ENCODE measurements at regions not wholly inside any gene's neighbourhood (a gene's known extent, or its start where the extent isn't known, plus 50 kb on each side); places are given as distances from the start of the nearest gene placed in this dataset.

DNA sequence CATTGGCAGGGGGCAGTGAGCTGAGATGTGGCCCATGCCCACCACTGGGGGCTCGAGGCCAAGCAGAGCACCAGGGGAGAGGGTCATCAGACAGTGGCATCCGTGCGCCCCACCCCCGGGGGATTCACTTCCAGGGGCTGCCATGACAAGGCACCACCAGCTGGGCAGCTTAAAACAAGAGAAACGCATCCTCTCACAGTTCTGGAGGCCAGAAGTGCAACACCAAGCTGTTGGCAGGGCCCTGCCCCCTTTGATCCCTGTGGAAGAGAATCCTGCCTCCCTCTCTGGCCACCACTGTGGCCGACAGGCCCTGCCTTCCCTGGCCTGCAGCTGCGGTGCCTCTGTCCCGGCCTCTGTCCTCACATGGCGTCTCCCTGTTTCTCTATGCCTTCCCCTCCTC lies 187.7 kb upstream of the ID2 start:
- Histone ChIP-seq H3K9me3 (ENCODE audit: control insufficient read depth, insufficient read depth, low read depth, low read length) (no peaks in the 10 kb centered on the region), H3K27ac (ENCODE audit: extremely low read depth, low read depth, low read length) (no peak overlapping the region), H3K4me3 (ENCODE audit: low read depth, low read length) (no peak overlapping the region), H3K4me1 (ENCODE audit: control insufficient read depth, insufficient read depth, low read length) (no peaks in the 10 kb centered on the region), H3K36me3 (ENCODE audit: control insufficient read depth in 2 of 2, insufficient read depth in 1 of 2, low read length in 2 of 2) (no peaks in the 10 kb centered on the region)
- TF ChIP-seq GLIS2 (tag by site-specific recombination; IDR thresholded peaks at IDR 0.05) (no peak), ZNF777 (tag by site-specific recombination; IDR thresholded peaks at IDR 0.05; ENCODE audit: borderline replicate concordance) (no peak)
- CTCF ChIA-PET, result interaction anchor here (0.7 kb wide), 1 partner anchor 199 kb away, joined by 4 read pairs; no protein-coding TSS in a partner anchor
- POLR2A ChIA-PET, result interaction anchor here (1.2 kb wide), 1 partner anchor 188 kb away, joined by 3 read pairs; the partner anchor contains the start of gene ID2

GRCh38 chr2:8494589-8494988 lies 187.3 kb upstream of the ID2 start:
- Histone ChIP-seq H3K36me3 (ENCODE audit: control insufficient read depth in 2 of 2, insufficient read depth in 1 of 2, low read length in 2 of 2) (no peaks in the 10 kb centered on the region), H3K9me3 (ENCODE audit: control insufficient read depth, insufficient read depth, low read depth, low read length) (no peaks in the 10 kb centered on the region), H3K27ac (ENCODE audit: extremely low read depth, low read depth, low read length) (no peak overlapping the region), H3K4me1 (ENCODE audit: control insufficient read depth, insufficient read depth, low read length) (no peaks in the 10 kb centered on the region), H3K4me3 (ENCODE audit: low read depth, low read length) (no peak overlapping the region)
- ChIA-PET CTCF (no interaction called here), POLR2A (interaction anchor here (1.2 kb wide), 1 partner anchor 188 kb away, joined by 3 read pairs; the partner anchor contains the start of gene ID2)
- TF ChIP-seq, protein P1, sequence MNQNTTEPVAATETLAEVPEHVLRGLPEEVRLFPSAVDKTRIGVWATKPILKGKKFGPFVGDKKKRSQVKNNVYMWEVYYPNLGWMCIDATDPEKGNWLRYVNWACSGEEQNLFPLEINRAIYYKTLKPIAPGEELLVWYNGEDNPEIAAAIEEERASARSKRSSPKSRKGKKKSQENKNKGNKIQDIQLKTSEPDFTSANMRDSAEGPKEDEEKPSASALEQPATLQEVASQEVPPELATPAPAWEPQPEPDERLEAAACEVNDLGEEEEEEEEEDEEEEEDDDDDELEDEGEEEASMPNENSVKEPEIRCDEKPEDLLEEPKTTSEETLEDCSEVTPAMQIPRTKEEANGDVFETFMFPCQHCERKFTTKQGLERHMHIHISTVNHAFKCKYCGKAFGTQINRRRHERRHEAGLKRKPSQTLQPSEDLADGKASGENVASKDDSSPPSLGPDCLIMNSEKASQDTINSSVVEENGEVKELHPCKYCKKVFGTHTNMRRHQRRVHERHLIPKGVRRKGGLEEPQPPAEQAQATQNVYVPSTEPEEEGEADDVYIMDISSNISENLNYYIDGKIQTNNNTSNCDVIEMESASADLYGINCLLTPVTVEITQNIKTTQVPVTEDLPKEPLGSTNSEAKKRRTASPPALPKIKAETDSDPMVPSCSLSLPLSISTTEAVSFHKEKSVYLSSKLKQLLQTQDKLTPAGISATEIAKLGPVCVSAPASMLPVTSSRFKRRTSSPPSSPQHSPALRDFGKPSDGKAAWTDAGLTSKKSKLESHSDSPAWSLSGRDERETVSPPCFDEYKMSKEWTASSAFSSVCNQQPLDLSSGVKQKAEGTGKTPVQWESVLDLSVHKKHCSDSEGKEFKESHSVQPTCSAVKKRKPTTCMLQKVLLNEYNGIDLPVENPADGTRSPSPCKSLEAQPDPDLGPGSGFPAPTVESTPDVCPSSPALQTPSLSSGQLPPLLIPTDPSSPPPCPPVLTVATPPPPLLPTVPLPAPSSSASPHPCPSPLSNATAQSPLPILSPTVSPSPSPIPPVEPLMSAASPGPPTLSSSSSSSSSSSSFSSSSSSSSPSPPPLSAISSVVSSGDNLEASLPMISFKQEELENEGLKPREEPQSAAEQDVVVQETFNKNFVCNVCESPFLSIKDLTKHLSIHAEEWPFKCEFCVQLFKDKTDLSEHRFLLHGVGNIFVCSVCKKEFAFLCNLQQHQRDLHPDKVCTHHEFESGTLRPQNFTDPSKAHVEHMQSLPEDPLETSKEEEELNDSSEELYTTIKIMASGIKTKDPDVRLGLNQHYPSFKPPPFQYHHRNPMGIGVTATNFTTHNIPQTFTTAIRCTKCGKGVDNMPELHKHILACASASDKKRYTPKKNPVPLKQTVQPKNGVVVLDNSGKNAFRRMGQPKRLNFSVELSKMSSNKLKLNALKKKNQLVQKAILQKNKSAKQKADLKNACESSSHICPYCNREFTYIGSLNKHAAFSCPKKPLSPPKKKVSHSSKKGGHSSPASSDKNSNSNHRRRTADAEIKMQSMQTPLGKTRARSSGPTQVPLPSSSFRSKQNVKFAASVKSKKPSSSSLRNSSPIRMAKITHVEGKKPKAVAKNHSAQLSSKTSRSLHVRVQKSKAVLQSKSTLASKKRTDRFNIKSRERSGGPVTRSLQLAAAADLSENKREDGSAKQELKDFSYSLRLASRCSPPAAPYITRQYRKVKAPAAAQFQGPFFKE (tag by site-specific recombination; IDR thresholded peaks at IDR 0.05; ENCODE audit: borderline replicate concordance), result no peak
- TF ChIP-seq ZNF585B (tag by site-specific recombination; IDR thresholded peaks at IDR 0.05), result no peak
- TF ChIP-seq ZNF341 (tag by site-specific recombination; IDR thresholded peaks at IDR 0.05; ENCODE audit: low read depth), result no peak
- no peak for TF ChIP-seq ZNF707 (tag by site-specific recombination; IDR thresholded peaks at IDR 0.05)
- no peak for TF ChIP-seq ZNF610 (tag by site-specific recombination; IDR thresholded peaks at IDR 0.05; ENCODE audit: borderline replicate concordance)
- TF ChIP-seq, protein P2, sequence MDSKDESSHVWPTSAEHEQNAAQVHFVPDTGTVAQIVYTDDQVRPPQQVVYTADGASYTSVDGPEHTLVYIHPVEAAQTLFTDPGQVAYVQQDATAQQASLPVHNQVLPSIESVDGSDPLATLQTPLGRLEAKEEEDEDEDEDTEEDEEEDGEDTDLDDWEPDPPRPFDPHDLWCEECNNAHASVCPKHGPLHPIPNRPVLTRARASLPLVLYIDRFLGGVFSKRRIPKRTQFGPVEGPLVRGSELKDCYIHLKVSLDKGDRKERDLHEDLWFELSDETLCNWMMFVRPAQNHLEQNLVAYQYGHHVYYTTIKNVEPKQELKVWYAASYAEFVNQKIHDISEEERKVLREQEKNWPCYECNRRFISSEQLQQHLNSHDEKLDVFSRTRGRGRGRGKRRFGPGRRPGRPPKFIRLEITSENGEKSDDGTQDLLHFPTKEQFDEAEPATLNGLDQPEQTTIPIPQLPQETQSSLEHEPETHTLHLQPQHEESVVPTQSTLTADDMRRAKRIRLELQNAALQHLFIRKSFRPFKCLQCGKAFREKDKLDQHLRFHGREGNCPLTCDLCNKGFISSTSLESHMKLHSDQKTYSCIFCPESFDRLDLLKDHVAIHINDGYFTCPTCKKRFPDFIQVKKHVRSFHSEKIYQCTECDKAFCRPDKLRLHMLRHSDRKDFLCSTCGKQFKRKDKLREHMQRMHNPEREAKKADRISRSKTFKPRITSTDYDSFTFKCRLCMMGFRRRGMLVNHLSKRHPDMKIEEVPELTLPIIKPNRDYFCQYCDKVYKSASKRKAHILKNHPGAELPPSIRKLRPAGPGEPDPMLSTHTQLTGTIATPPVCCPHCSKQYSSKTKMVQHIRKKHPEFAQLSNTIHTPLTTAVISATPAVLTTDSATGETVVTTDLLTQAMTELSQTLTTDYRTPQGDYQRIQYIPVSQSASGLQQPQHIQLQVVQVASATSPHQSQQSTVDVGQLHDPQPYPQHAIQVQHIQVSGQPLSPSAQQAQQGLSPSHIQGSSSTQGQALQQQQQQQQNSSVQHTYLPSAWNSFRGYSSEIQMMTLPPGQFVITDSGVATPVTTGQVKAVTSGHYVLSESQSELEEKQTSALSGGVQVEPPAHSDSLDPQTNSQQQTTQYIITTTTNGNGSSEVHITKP (tag by site-specific recombination; IDR thresholded peaks at IDR 0.05), result no peak
- no peak for TF ChIP-seq ZNF202 (tag by site-specific recombination; IDR thresholded peaks at IDR 0.05; ENCODE audit: borderline replicate concordance)
- no peak for TF ChIP-seq SP3 (tag by site-specific recombination; IDR thresholded peaks at IDR 0.05)
- no peak for TF ChIP-seq PATZ1 (tag by site-specific recombination; IDR thresholded peaks at IDR 0.05)
- TF ChIP-seq REPIN1 (tag by site-specific recombination; IDR thresholded peaks at IDR 0.05; ENCODE audit: low read depth), result no peak
- no peak for TF ChIP-seq IKZF3 (tag by site-specific recombination; IDR thresholded peaks at IDR 0.05)
- TF ChIP-seq GLIS2 (tag by site-specific recombination; IDR thresholded peaks at IDR 0.05), result no peak
- TF ChIP-seq ZXDB (tag by site-specific recombination; IDR thresholded peaks at IDR 0.05), result no peak
- TF ChIP-seq ZNF433 (tag by site-specific recombination; IDR thresholded peaks at IDR 0.05; ENCODE audit: low read depth), result no peak
- TF ChIP-seq, protein P3, sequence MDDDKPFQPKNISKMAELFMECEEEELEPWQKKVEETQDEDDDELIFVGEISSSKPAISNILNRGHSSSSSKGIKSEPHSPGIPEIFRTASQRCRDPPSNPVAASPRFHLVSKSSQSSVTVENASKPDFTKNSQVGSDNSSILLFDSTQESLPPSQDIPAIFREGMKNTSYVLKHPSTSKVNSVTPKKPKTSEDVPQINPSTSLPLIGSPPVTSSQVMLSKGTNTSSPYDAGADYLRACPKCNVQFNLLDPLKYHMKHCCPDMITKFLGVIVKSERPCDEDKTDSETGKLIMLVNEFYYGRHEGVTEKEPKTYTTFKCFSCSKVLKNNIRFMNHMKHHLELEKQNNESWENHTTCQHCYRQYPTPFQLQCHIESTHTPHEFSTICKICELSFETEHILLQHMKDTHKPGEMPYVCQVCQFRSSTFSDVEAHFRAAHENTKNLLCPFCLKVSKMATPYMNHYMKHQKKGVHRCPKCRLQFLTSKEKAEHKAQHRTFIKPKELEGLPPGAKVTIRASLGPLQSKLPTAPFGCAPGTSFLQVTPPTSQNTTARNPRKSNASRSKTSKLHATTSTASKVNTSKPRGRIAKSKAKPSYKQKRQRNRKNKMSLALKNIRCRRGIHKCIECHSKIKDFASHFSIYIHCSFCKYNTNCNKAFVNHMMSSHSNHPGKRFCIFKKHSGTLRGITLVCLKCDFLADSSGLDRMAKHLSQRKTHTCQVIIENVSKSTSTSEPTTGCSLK (tag by site-specific recombination; IDR thresholded peaks at IDR 0.05), result no peak
- TF ChIP-seq ZNF549 (tag by site-specific recombination; IDR thresholded peaks at IDR 0.05), result no peak
- no peak for TF ChIP-seq KLF1 (tag by site-specific recombination; IDR thresholded peaks at IDR 0.05)
- TF ChIP-seq TCF7L2 (IDR thresholded peaks at IDR 0.05; ENCODE audit: borderline replicate concordance, low read depth, low read length), result no peak
